Naive thymus-derived CD8-positive, alpha-beta T cell (primary cell): ENCODE measurements at regions not wholly inside any gene's neighbourhood (a gene's known extent, or its start where the extent isn't known, plus 50 kb on each side); places are given as distances from the start of the nearest gene placed in this dataset.

Experiments
- ATAC-seq, 2 donors: fragments of 150-1000 bp; cut with Tn5 transposase in 1 of 2; sonication (Bioruptor Pico), chemical (Tn5 transposase) in 1 of 2; 1 replicate in 1 of 2; 2 replicates in 1 of 2; pipeline ENCODE4 v1.10.0; 2021; ENCODE audit warnings: mild to moderate bottlenecking in 2 of 2, moderate library complexity in 2 of 2
- POLR2A ChIA-PET: fragments of 350-600 bp; sonication (Branson Sonifier 250); formaldehyde crosslinking; loops from one replicate; lab custom pipeline; 2021; ENCODE audit warnings: antibody characterized with exemption; lab: Charles Lee
- DNase-seq, 10 donors: peaks; one replicate each; pipeline versions ENCODE4 v3.0.0 to v3.0.0-alpha.2; 2020 to 2022
- H3K27ac Mint-ChIP-seq, 10 donors: one replicate each; pipeline ENCODE4 v1.8.0; 2020 to 2022; ENCODE audit warnings: mild to moderate bottlenecking in 10 of 10, mixed read lengths in 10 of 10, moderate library complexity in 4 of 10, inconsistent platforms in 1 of 10
- H3K27me3 Mint-ChIP-seq, 5 donors: one replicate each; pipeline ENCODE4 v1.8.0; 2021 to 2022; ENCODE audit warnings: mixed read lengths in 5 of 5
- H3K36me3 Mint-ChIP-seq, 3 donors: one replicate each; pipeline ENCODE4 v1.8.0; 2020 to 2022; ENCODE audit warnings: mixed read lengths in 3 of 3, mild to moderate bottlenecking in 2 of 3, inconsistent platforms in 1 of 3
- H3K4me1 Mint-ChIP-seq, 4 donors: one replicate each; pipeline ENCODE4 v1.8.0; 2021 to 2022; ENCODE audit warnings: mixed read lengths in 4 of 4
- H3K4me3 Mint-ChIP-seq, 10 donors: one replicate each; pipeline ENCODE4 v1.8.0; 2020 to 2022; ENCODE audit warnings: mild to moderate bottlenecking in 10 of 10, mixed read lengths in 10 of 10, moderate library complexity in 6 of 10, inconsistent platforms in 1 of 10
- H3K9me3 Mint-ChIP-seq, 9 donors: one replicate each; pipeline ENCODE4 v1.8.0; 2020 to 2022; ENCODE audit warnings: mixed read lengths in 9 of 9, mild to moderate bottlenecking in 3 of 9, inconsistent platforms in 1 of 9, moderate library complexity in 1 of 9

DNA sequence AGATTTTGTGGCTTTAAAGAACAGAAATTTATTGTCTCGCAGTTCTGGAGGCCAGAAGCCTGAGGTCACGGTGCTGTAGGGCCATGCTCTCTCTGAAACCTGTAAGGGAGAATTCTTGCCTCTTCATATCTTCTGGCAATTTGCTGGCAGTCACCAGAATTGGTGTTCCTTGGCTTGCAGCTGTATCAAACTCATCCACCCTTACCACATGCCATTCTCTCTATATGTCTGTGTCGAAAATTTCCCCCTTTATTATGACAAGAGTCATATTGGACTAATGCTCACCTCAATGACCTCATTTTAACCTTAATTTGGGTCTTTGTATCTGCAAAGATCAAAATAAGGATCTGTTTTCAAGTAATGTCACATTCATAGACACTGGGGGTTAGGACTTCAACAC is 266.7 kb downstream of the IL20RB start:
- no peak overlapping the region for H3K4me3 Mint-ChIP-seq
- H3K4me1 Mint-ChIP-seq: no peaks in the 10 kb centered on the region
- POLR2A ChIA-PET: no interaction called here
- ATAC-seq (no peak), DNase-seq (no peak)
- H3K9me3 Mint-ChIP-seq: peaks cover 0 to 21% (median 6%) of the 10 kb centered on the region in 9 donors
- no peaks in the 10 kb centered on the region for H3K36me3 Mint-ChIP-seq
- H3K27me3 Mint-ChIP-seq: peaks cover 3 to 27% (median 12%) of the 10 kb centered on the region in 5 donors
- no peak overlapping the region for H3K27ac Mint-ChIP-seq

DNA sequence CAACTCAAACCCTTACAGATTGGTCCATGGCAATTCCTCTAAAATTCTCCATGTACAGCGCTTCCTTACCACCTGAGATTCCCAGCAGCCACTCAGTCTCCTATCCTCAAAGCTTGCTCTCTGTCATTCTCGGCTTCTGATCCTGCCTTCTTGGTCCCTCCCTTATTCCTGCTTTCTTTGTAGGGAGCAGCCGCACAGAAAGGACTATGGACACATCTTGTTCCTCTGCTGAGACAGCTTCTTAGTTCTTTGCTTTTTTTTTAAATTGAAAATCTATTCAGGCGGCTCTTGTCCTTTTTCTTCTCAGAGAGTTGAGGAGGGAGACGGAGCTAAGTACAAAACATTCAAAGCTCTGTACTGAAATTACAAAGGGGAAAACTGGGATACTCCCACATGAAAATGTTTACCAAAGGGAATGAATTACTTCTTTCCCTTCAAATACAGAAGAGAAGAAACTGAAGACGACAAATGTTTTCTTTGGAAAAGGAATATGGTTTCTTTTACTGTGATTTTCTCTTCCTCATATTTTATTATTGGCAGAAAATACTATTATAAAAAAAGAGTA is 285.1 kb downstream of the IL20RB start:
- Mint-ChIP-seq H3K4me3 (no peak overlapping the region), H3K9me3 (peaks cover 0 to 5% (median 1%) of the 10 kb centered on the region in 9 donors), H3K36me3 (no peaks in the 10 kb centered on the region), H3K27ac (no peak overlapping the region), H3K4me1 (no peaks in the 10 kb centered on the region), H3K27me3 (peaks cover 0 to 13% (median 6%) of the 10 kb centered on the region in 5 donors)
- POLR2A ChIA-PET: no interaction called here
- DNase-seq (no peak), ATAC-seq (no peak)

DNA sequence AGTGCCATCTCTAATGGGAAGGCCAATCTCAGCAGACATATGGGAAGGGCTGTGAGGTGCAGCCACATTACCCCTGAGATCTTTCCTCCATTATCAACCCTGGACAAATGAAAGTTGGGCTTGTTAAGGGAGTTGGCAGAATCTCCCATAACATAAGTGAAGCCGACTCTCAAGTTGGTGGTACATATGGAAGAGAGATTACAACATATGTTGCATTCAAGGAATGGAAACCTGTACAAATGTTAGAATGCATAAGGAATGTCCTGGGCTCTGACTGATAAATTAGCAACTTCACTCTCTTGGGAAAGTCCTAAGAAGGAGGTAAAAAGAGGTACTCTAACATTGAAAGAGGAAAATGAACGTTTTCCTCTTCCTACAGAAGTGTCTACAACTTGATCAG is 288.7 kb downstream of the IL20RB start:
- H3K9me3 Mint-ChIP-seq: peaks cover 0 to 16% (median 11%) of the 10 kb centered on the region in 9 donors
- POLR2A ChIA-PET: no interaction called here

DNA sequence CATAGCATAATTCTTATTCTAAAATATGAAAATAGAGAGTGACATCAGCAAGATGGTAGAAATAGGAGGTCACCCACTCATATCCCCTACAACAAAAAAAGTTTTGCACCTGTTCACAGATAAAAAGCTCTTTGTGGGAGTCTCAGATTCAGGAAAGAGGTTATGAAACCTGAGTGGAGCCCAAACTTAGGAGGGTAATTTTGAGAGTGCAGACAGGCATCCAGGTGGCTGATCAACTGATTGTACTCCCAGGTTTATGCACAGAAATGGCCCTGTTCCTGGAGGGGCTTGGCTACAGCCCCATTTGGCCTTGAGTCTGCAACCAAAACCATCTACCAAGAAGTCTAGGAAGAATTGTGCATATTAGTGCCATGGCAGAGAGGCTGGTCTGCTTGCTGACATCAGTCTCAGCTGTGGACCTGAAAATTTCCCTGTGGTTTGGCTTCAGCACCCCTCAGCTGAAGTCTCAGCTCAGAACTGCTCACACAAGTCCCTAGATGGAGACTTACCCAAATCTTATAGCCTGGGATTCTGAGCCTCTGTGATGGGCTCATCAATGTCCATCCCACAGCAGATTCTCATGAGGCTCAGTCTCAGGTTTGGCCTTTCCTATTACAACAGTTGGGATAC is 291.6 kb downstream of the IL20RB start:
- no peak for DNase-seq
- Mint-ChIP-seq H3K36me3 (no peaks in the 10 kb centered on the region), H3K27me3 (peaks cover 0 to 7% (median 0%) of the 10 kb centered on the region in 5 donors), H3K27ac (no peak overlapping the region), H3K9me3 (peaks cover 0 to 32% (median 19%) of the 10 kb centered on the region in 9 donors), H3K4me3 (no peak overlapping the region), H3K4me1 (no peaks in the 10 kb centered on the region)
- no peak for ATAC-seq
- POLR2A ChIA-PET: no interaction called here

More for the DNA sequence above, 288.7 kb downstream of the IL20RB start:
- DNase-seq: no peak
- Mint-ChIP-seq H3K36me3 (no peaks in the 10 kb centered on the region), H3K27me3 (peaks cover 0 to 14% (median 7%) of the 10 kb centered on the region in 5 donors), H3K4me3 (no peak overlapping the region), H3K27ac (no peak overlapping the region), H3K4me1 (no peaks in the 10 kb centered on the region)
- no peak for ATAC-seq

DNA sequence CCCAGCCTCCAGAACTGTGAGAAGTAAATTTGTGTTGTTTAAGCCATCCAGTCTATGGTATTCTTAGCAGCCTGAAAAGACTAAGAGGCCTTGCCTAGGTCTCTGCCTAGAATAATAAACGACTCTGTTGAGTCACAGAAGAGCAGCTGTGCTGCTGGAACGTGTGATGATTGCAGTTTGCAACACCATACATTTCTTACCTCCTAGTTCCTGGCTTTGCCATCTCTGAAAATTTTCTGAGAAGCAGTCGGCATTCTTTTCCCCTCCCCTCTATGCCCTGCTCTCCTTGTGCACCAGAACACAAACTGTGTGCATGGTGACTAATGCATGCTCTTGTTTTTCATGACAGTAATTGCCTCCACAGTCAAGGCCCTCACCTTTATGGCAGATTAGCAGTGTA is 301.3 kb downstream of the IL20RB start:
- H3K4me1 Mint-ChIP-seq: peaks cover 0 to 1% (median 0%) of the 10 kb centered on the region in 4 donors

DNA sequence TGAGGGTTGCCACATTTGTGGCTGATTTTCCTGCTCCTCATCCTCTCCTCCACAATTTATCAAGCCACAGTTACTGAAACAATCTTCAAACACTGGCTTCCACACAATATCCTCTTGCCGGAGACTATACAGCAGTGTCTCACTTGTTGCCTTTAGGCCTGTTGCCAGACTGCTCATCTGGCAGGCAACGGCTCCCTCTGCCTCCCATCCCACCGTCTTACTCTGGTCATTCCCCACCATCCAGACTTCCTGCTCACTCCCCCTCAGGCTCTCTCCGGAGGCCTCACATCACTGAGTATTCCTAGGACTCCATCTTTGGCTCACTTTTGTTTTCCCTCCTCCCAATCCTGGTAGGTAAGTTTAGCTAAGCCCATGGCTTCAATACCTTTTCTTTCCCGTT is 301.9 kb downstream of the IL20RB start:
- POLR2A ChIA-PET: no interaction called here
- H3K9me3 Mint-ChIP-seq: peaks cover 0 to 2% (median 0%) of the 10 kb centered on the region in 9 donors
- DNase-seq (no peak), ATAC-seq (no peak)
- H3K36me3 Mint-ChIP-seq: no peaks in the 10 kb centered on the region
- H3K27me3 Mint-ChIP-seq: peaks cover 6 to 11% (median 7%) of the 10 kb centered on the region in 5 donors
- H3K27ac Mint-ChIP-seq: no peak overlapping the region
- H3K4me3 Mint-ChIP-seq: no peak overlapping the region
- H3K4me1 Mint-ChIP-seq: peaks cover 0 to 1% (median 0%) of the 10 kb centered on the region in 4 donors

More for the DNA sequence above, 301.3 kb downstream of the IL20RB start:
- Mint-ChIP-seq H3K27ac (no peak overlapping the region), H3K27me3 (peaks cover under 1 to 7% (median 2%) of the 10 kb centered on the region in 5 donors), H3K36me3 (no peaks in the 10 kb centered on the region), H3K9me3 (peaks cover 0 to 6% (median under 1%) of the 10 kb centered on the region in 9 donors), H3K4me3 (no peak overlapping the region)
- ATAC-seq: no peak
- DNase-seq: no peak
- POLR2A ChIA-PET: no interaction called here

DNA sequence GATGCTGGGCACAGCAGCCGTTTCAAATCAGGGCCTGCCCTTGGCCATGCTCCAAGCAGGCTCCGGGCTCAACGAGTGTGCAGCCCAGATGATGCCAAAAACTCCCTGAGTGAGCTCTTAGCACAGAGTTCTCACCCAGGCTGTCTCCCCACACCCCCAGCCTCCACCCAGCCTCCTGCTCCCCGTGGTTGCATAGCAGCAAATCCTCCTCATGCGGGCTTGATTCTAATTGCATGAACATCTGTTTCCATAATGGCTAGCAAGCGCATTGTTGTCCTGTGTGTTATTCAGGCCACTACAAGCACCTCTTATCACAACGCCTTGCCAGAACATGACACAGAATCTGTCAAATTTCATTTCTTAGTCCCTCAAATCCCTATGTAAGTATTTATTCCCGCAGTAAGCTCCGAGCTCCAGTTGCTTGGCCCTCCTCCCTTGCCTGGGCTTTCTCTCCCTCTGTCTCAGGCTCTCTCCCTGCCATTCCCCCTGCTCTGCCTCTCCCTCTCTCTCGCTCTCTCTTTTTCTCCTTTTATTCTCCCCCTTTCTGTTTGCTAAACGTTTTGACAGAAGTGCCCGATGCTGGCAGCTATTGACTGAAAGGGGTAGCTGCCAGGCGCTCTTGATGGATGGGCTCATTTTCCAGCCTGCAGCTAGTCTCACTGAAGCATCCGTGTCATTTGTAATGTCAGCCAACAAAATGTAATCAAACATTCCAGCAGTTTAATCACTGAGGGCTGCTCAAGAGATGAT is 306.5 kb downstream of the IL20RB start:
- no peaks in the 10 kb centered on the region for H3K36me3 Mint-ChIP-seq
- peaks cover 0 to 2% (median 0%) of the 10 kb centered on the region in 9 donors for H3K9me3 Mint-ChIP-seq
- ATAC-seq (no peak), DNase-seq (no peak)
- H3K4me1 Mint-ChIP-seq: peaks cover 0 to under 1% (median 0%) of the 10 kb centered on the region in 4 donors
- H3K4me3 Mint-ChIP-seq: no peak overlapping the region
- peaks cover 6 to 23% (median 10%) of the 10 kb centered on the region in 5 donors for H3K27me3 Mint-ChIP-seq
- POLR2A ChIA-PET: no interaction called here
- H3K27ac Mint-ChIP-seq: no peak overlapping the region

DNA sequence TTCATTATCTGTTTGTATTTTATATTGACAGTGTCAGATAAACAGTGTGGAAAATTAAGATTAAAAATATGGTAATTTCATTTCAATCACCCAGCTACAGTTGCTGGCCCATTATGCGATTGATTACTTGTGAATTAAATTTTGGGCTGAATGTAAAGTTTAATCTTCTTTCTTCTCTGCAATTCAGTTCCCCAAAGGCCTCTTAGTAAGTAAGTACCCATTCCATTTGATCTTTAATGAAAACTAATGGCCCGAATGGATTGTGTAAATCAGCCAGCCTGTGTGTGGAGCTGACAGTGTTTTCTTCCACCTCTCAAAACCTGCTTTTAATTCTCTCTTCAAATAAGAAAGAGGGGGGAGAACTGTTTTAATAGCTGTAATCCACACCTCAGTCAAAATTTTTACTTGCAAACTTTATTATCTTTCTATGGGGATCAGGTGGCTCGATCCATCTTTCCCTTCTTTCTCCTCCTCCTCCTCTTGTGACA is 307.1 kb downstream of the IL20RB start:
- no peaks in the 10 kb centered on the region for H3K36me3 Mint-ChIP-seq
- no peaks in the 10 kb centered on the region for H3K4me1 Mint-ChIP-seq
- no peak overlapping the region for H3K4me3 Mint-ChIP-seq
- H3K9me3 Mint-ChIP-seq: peaks cover 0 to 2% (median 0%) of the 10 kb centered on the region in 9 donors
- no peak overlapping the region for H3K27ac Mint-ChIP-seq
- POLR2A ChIA-PET: no interaction called here
- no peak for DNase-seq
- peaks cover 5 to 23% (median 10%) of the 10 kb centered on the region in 5 donors for H3K27me3 Mint-ChIP-seq
- no peak for ATAC-seq

DNA sequence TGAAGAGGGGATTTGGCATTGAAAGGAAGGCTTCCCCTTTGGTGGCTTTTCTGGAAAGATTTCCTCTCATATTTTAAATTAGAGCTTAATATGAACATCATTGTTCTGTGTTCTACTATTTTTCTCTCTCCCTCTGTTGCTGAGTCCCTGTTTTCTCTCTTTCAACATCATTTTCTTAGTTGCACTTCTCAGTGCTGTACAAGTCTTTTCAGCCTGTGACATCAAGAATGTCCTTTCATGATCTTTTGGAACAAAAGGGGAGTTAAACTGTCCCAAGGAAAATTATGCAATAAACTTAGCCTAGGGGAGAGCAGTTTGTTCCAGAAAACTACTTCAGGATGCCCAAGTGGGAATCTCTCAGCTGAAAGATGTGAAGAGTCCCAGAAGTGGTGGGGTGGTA is 325.1 kb downstream of the IL20RB start:
- DNase-seq (no peak), ATAC-seq (no peak)
- H3K9me3 Mint-ChIP-seq: peaks cover 0 to 19% (median 2%) of the 10 kb centered on the region in 9 donors
- no peak overlapping the region for H3K27ac Mint-ChIP-seq
- POLR2A ChIA-PET: no interaction called here
- H3K27me3 Mint-ChIP-seq: peaks cover 0 to 17% (median 0%) of the 10 kb centered on the region in 5 donors
- H3K4me1 Mint-ChIP-seq: no peaks in the 10 kb centered on the region
- no peaks in the 10 kb centered on the region for H3K36me3 Mint-ChIP-seq
- H3K4me3 Mint-ChIP-seq: no peak overlapping the region

DNA sequence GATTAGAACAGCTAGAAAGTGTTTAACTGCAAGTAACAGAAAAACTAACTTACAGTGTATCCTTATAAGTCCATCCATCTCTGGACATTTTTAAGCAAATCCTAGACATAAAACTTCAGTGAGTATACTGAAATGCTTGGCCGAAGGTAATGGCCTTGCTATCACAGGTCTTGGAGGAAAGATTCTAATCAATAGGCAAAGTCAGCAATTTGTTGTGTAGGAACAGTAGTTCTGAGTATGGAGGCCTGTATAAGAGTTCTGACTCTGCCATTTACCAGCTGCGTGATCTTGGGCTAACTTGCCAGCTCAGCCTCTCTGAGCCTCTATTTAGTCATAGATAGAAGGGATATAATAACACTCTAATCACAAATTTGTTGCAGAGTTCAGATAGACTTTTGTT is 328.1 kb downstream of the IL20RB start:
- no peak for DNase-seq
- ATAC-seq: no peak
- peaks cover 0 to 9% (median 4%) of the 10 kb centered on the region in 5 donors for H3K27me3 Mint-ChIP-seq
- no peaks in the 10 kb centered on the region for H3K36me3 Mint-ChIP-seq
- POLR2A ChIA-PET: no interaction called here
- H3K9me3 Mint-ChIP-seq: peaks cover 0 to 14% (median 2%) of the 10 kb centered on the region in 9 donors
- H3K4me3 Mint-ChIP-seq: no peak overlapping the region
- no peaks in the 10 kb centered on the region for H3K4me1 Mint-ChIP-seq
- no peak overlapping the region for H3K27ac Mint-ChIP-seq

DNA sequence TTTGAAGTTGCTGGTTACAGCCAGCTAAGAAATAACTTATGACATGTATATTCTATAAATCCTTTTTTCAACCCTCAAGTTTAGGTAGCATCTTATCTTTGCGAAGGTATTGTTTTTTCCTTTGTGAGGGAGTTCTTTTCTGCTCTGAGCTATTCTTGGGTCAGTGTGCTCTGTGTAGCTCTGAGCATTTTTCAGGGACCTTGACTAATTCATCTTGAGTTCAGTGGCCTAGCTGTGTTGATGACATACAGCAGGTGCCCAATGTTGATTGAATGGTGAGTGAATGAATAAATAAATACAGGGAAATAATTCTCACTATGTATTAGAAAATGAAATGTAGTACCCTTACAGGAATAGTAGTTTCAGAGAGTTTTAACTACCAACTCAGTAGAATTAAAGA is 335.3 kb downstream of the IL20RB start:
- H3K4me1 Mint-ChIP-seq: no peaks in the 10 kb centered on the region
- peaks cover 0 to 5% (median 0%) of the 10 kb centered on the region in 9 donors for H3K9me3 Mint-ChIP-seq
- H3K27ac Mint-ChIP-seq: no peak overlapping the region
- H3K4me3 Mint-ChIP-seq: no peak overlapping the region
- no peaks in the 10 kb centered on the region for H3K36me3 Mint-ChIP-seq
- ATAC-seq (no peak), DNase-seq (no peak)
- peaks cover 0 to 21% (median 4%) of the 10 kb centered on the region in 5 donors for H3K27me3 Mint-ChIP-seq
- POLR2A ChIA-PET: no interaction called here

DNA sequence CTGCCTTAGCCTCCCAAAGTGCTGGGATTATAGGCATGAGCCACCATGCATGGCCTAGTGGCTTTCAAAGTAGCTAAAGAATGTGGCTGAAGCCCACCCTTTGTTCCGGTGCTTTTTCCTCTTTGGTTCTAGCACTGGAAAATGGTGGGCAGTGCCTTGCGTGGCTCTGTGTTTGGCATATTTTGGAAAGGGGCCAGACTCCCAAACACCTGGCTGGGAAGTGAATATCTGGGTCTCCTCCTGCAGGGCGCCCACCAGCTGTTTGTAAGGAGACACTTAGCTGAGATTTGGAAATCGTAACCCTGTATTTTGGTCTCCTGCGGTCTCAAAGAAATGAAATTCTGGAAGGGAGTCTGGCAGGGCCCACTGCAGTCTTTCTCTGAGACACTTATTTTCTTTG is 336.4 kb downstream of the IL20RB start:
- H3K27ac Mint-ChIP-seq: no peak overlapping the region
- no peak for ATAC-seq
- no peaks in the 10 kb centered on the region for H3K36me3 Mint-ChIP-seq
- no peak overlapping the region for H3K4me3 Mint-ChIP-seq
- peaks cover 0 to 21% (median 4%) of the 10 kb centered on the region in 5 donors for H3K27me3 Mint-ChIP-seq
- DNase-seq: no peak
- POLR2A ChIA-PET: no interaction called here
- H3K9me3 Mint-ChIP-seq: peaks cover 0 to 5% (median 0%) of the 10 kb centered on the region in 9 donors
- H3K4me1 Mint-ChIP-seq: no peaks in the 10 kb centered on the region

DNA sequence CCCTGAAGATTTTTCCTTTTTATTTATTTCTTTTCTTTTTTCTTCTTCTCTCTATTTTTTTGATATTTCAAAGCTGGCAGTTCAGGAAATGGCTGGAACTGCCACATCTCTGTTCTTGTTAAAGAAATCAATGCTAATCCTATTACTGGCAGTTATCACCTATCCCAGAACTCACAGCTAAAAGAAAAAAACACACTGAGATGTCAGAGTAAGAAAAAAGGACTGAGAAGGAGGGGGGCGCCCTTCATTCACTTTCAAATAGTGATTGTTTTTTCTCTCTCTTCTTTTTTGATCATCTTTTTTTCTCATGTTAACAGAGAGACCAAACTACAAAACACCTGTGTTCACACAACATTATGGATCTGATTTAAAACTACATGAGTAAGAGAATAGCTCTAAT is 337.1 kb downstream of the IL20RB start:
- ATAC-seq (no peak), DNase-seq (no peak)
- POLR2A ChIA-PET: no interaction called here
- H3K27me3 Mint-ChIP-seq: peaks cover 0 to 21% (median 4%) of the 10 kb centered on the region in 5 donors
- H3K36me3 Mint-ChIP-seq: no peaks in the 10 kb centered on the region
- H3K4me1 Mint-ChIP-seq: no peaks in the 10 kb centered on the region
- H3K9me3 Mint-ChIP-seq: peaks cover 0 to 5% (median 0%) of the 10 kb centered on the region in 9 donors
- H3K27ac Mint-ChIP-seq: no peak overlapping the region
- H3K4me3 Mint-ChIP-seq: no peak overlapping the region
